ENCODE measurements at regions not wholly inside any gene's neighbourhood (a gene's known extent, or its start where the extent isn't known, plus 50 kb on each side); places are given as distances from the start of the nearest gene placed in this dataset.

- H3K4me3 ChIP-seq, result no peak overlapping the region
- no peak for TF ChIP-seq POLR2A (IDR thresholded peaks at IDR 0.05)
- no peak for TF ChIP-seq POLR2AphosphoS5 (IDR thresholded peaks at IDR 0.05)
- TF ChIP-seq CTCF (IDR thresholded peaks at IDR 0.05), result no peak
- no peaks in the 10 kb centered on the region for H3K27me3 ChIP-seq
- DNase-seq (ENCODE audit: low spot score in 2 of 2), result no peak
- no peaks in the 10 kb centered on the region for H3K4me1 ChIP-seq
- H3K36me3 ChIP-seq, result no peaks in the 10 kb centered on the region
- H3K9me3 ChIP-seq, result no peaks in the 10 kb centered on the region
- H3K27ac ChIP-seq, result no peak overlapping the region
- intact Hi-C loops (cut with DNase I; ENCODE audit: low total_unique reads), result no loop called here
Measured at GRCh38 chr16:55037046-55037445, 106.4 kb downstream of the IRX5 start.

GRCh38 chr16:55037966-55038365 is 107.3 kb downstream of the IRX5 start:
- TF ChIP-seq POLR2A (IDR thresholded peaks at IDR 0.05), result no peak
- no peak for TF ChIP-seq POLR2AphosphoS5 (IDR thresholded peaks at IDR 0.05)
- TF ChIP-seq CTCF (IDR thresholded peaks at IDR 0.05), result no peak
- DNase-seq (ENCODE audit: low spot score in 2 of 2), result no peak
- Histone ChIP-seq H3K4me3 (no peak overlapping the region), H3K27me3 (no peaks in the 10 kb centered on the region), H3K4me1 (no peaks in the 10 kb centered on the region), H3K27ac (no peak overlapping the region), H3K36me3 (no peaks in the 10 kb centered on the region), H3K9me3 (no peaks in the 10 kb centered on the region)
- intact Hi-C loops (cut with DNase I; ENCODE audit: low total_unique reads), result no loop called here

GRCh38 chr16:55039042-55039441 is 108.4 kb downstream of the IRX5 start:
- Histone ChIP-seq H3K36me3 (no peaks in the 10 kb centered on the region), H3K9me3 (no peaks in the 10 kb centered on the region), H3K27ac (no peak overlapping the region), H3K27me3 (no peaks in the 10 kb centered on the region), H3K4me3 (no peak overlapping the region), H3K4me1 (no peaks in the 10 kb centered on the region)
- no peak for DNase-seq (ENCODE audit: low spot score in 2 of 2)
- TF ChIP-seq CTCF (IDR thresholded peaks at IDR 0.05), result no peak
- TF ChIP-seq POLR2AphosphoS5 (IDR thresholded peaks at IDR 0.05), result no peak
- TF ChIP-seq POLR2A (IDR thresholded peaks at IDR 0.05), result no peak
- intact Hi-C loops (cut with DNase I; ENCODE audit: low total_unique reads), result no loop called here

GRCh38 chr16:55039511-55039910 is 108.8 kb downstream of the IRX5 start:
- no peaks in the 10 kb centered on the region for H3K9me3 ChIP-seq
- no peaks in the 10 kb centered on the region for H3K4me1 ChIP-seq
- no peak for TF ChIP-seq CTCF (IDR thresholded peaks at IDR 0.05)
- TF ChIP-seq POLR2AphosphoS5 (IDR thresholded peaks at IDR 0.05), result no peak
- TF ChIP-seq POLR2A (IDR thresholded peaks at IDR 0.05), result no peak
- H3K27me3 ChIP-seq, result no peaks in the 10 kb centered on the region
- no peak overlapping the region for H3K27ac ChIP-seq
- no peak for DNase-seq (ENCODE audit: low spot score in 2 of 2)
- no peak overlapping the region for H3K4me3 ChIP-seq
- intact Hi-C loops (cut with DNase I; ENCODE audit: low total_unique reads), result no loop called here
- H3K36me3 ChIP-seq, result no peaks in the 10 kb centered on the region

- no peaks in the 10 kb centered on the region for H3K4me1 ChIP-seq
- intact Hi-C loops (cut with DNase I; ENCODE audit: low total_unique reads), result no loop called here
- H3K27ac ChIP-seq, result no peak overlapping the region
- DNase-seq (ENCODE audit: low spot score in 2 of 2), result peak in 1 of 2 donors; percentile 5
- H3K4me3 ChIP-seq, result no peak overlapping the region
- H3K27me3 ChIP-seq, result no peaks in the 10 kb centered on the region
- TF ChIP-seq POLR2AphosphoS5 (IDR thresholded peaks at IDR 0.05) (no peak), POLR2A (IDR thresholded peaks at IDR 0.05) (no peak), CTCF (IDR thresholded peaks at IDR 0.05) (no peak)
- H3K36me3 ChIP-seq, result no peaks in the 10 kb centered on the region
- H3K9me3 ChIP-seq, result no peaks in the 10 kb centered on the region
Measured at GRCh38 chr16:55039931-55040330, 109.3 kb downstream of the IRX5 start.
